ENCODE measurements at regions not wholly inside any gene's neighbourhood (a gene's known extent, or its start where the extent isn't known, plus 50 kb on each side); places are given as distances from the start of the nearest gene placed in this dataset.
"Not testable (repeated sequence)": the region's sequence is repeated elsewhere in the genome, so short reads cannot be mapped to it uniquely, and the experiment has no call there.

DNA sequence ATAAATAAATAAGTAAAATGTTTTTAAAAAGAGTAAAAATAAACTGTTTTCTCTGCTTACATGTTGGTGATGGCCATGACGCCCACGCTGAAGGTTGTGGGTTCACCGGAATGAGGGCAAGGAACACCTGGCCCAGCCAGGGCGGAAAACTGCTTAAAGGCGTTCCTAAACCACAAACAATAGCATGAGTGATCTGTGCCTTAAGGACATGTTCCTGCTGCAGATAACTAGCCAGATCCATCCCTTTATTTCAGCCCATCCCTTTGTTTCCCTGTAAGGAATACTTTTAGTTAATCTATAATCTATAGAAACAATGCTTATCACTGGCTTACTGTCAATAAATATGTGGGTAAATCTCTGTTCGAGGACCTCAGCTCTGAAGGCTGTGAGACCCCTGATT, 63.3 kb upstream of the CEP78 start:
- BruUV-seq (replicated peaks); H3K4me3 ChIP-seq (ENCODE audit: low read depth, low read length); DNase-seq; H3K4me1 ChIP-seq; H3K4me3 Mint-ChIP-seq (ENCODE audit: unreplicated experiment); H3K36me3 ChIP-seq (ENCODE audit: control insufficient read depth, insufficient read depth, low read length); H3K9me3 Mint-ChIP-seq (ENCODE audit: unreplicated experiment); H3K9me3 ChIP-seq; H3K27me3 Mint-ChIP-seq (ENCODE audit: insufficient read depth, unreplicated experiment); POLR2A ChIA-PET; H3K36me3 Mint-ChIP-seq (ENCODE audit: insufficient read depth, unreplicated experiment); H3K27ac Mint-ChIP-seq (ENCODE audit: unreplicated experiment); H3K27me3 ChIP-seq (replicated peaks; ENCODE audit: control insufficient read depth, insufficient read depth, low read length); H3K4me1 Mint-ChIP-seq (ENCODE audit: low read depth, unreplicated experiment); CTCF ChIA-PET; intact Hi-C loops (cut with micrococcal nuclease; ENCODE audit: unreplicated experiment): not testable (repeated sequence)

DNA sequence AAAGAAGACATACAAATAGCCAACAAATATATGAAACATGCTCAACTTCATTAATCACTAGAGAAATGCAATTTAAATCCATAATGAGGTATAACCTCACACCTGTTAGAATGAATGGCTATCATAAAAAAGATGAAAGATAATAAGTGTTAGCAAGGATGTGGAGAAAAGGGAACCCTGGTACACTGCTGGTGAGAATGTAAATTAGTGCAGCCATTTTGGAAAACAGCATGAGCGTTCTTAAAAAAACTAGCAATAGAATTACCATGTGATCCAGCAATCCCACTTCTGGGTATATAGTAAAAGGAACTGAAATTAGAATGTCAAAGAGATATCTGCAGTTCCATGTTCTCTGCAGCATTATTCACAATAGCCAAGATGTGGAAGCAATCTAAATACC, 64.2 kb upstream of the CEP78 start:
- H3K27ac Mint-ChIP-seq (ENCODE audit: unreplicated experiment): no peak overlapping the region
- BruUV-seq (replicated peaks): no TSS peak
- intact Hi-C loops (cut with micrococcal nuclease; ENCODE audit: unreplicated experiment): no loop called here
- ChIA-PET CTCF (no interaction called here), POLR2A (no interaction called here)
- no peaks in the 10 kb centered on the region for H3K27me3 Mint-ChIP-seq (ENCODE audit: insufficient read depth, unreplicated experiment)
- Histone ChIP-seq H3K27me3 (replicated peaks; ENCODE audit: control insufficient read depth, insufficient read depth, low read length) (no peaks in the 10 kb centered on the region), H3K9me3 (no peaks in the 10 kb centered on the region), H3K4me3 (ENCODE audit: low read depth, low read length) (no peak overlapping the region), H3K36me3 (ENCODE audit: control insufficient read depth, insufficient read depth, low read length) (no peaks in the 10 kb centered on the region), H3K4me1 (no peaks in the 10 kb centered on the region)
- H3K36me3 Mint-ChIP-seq (ENCODE audit: insufficient read depth, unreplicated experiment): peaks cover 5% of the 10 kb centered on the region
- no peak for DNase-seq
- no peaks in the 10 kb centered on the region for H3K9me3 Mint-ChIP-seq (ENCODE audit: unreplicated experiment)
- TF ChIP-seq, protein P1, sequence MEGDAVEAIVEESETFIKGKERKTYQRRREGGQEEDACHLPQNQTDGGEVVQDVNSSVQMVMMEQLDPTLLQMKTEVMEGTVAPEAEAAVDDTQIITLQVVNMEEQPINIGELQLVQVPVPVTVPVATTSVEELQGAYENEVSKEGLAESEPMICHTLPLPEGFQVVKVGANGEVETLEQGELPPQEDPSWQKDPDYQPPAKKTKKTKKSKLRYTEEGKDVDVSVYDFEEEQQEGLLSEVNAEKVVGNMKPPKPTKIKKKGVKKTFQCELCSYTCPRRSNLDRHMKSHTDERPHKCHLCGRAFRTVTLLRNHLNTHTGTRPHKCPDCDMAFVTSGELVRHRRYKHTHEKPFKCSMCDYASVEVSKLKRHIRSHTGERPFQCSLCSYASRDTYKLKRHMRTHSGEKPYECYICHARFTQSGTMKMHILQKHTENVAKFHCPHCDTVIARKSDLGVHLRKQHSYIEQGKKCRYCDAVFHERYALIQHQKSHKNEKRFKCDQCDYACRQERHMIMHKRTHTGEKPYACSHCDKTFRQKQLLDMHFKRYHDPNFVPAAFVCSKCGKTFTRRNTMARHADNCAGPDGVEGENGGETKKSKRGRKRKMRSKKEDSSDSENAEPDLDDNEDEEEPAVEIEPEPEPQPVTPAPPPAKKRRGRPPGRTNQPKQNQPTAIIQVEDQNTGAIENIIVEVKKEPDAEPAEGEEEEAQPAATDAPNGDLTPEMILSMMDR (IDR thresholded peaks at IDR 0.05; ENCODE audit: insufficient read depth in 1 of 2, low read depth in 1 of 2, low read length in 1 of 2, severe bottlenecking in 1 of 2, unreplicated experiment in 1 of 2): no peak
- H3K4me3 Mint-ChIP-seq (ENCODE audit: unreplicated experiment): no peak overlapping the region
- no peaks in the 10 kb centered on the region for H3K4me1 Mint-ChIP-seq (ENCODE audit: low read depth, unreplicated experiment)

DNA sequence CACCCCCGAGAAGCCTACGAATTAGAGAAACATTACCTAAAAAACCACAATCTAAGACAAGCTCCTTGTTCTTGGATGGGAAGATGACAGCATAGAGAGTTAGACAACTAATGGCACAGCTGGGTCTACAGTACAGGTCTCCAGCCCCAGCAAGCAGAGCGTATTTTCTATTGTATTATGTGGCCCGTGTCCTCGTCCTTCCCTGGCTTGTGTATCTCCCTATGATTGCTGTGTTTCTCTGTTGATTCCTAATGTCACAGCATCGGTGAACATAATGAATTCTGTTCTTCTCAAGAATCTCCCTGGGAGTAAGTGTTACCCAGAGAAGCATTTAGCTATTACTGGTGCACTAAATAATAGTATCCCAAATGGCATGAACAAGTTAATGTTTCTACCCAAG, 66.8 kb upstream of the CEP78 start:
- no TSS peak for BruUV-seq (replicated peaks)
- no peak overlapping the region for H3K4me3 ChIP-seq (ENCODE audit: low read depth, low read length)
- H3K27me3 ChIP-seq (replicated peaks; ENCODE audit: control insufficient read depth, insufficient read depth, low read length): no peaks in the 10 kb centered on the region
- intact Hi-C loops (cut with micrococcal nuclease; ENCODE audit: unreplicated experiment): no loop called here
- no peaks in the 10 kb centered on the region for H3K36me3 ChIP-seq (ENCODE audit: control insufficient read depth, insufficient read depth, low read length)
- TF ChIP-seq, protein P1 (IDR thresholded peaks at IDR 0.05; ENCODE audit: insufficient read depth in 1 of 2, low read depth in 1 of 2, low read length in 1 of 2, severe bottlenecking in 1 of 2, unreplicated experiment in 1 of 2): no peak
- Mint-ChIP-seq H3K27ac (ENCODE audit: unreplicated experiment) (no peak overlapping the region), H3K27me3 (ENCODE audit: insufficient read depth, unreplicated experiment) (no peaks in the 10 kb centered on the region), H3K9me3 (ENCODE audit: unreplicated experiment) (peaks cover 3% of the 10 kb centered on the region), H3K36me3 (ENCODE audit: insufficient read depth, unreplicated experiment) (peaks cover 5% of the 10 kb centered on the region), H3K4me1 (ENCODE audit: low read depth, unreplicated experiment) (no peaks in the 10 kb centered on the region), H3K4me3 (ENCODE audit: unreplicated experiment) (no peak overlapping the region)
- ChIA-PET CTCF (no interaction called here), POLR2A (no interaction called here)
- H3K9me3 ChIP-seq: no peaks in the 10 kb centered on the region
- no peak for DNase-seq
- no peaks in the 10 kb centered on the region for H3K4me1 ChIP-seq

DNA sequence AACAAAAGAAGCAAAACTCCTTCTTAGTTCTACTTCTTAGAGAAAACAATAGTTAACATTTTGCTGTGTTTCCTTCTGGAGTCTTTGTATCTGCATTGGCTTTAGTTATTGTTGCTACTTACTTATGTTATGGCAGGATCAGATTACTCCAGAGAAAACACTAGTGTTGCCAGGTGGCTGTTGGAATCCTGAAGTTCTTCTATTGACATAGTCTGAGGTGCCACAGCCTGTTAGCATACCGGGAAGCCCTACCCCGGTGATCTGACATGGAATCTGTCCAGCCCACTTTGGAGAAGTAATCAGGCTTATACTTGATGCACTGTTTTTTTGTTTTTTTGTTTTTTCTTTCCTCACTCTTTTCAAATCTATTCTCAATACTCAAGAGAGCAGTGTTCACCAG, 68.5 kb upstream of the CEP78 start:
- no peaks in the 10 kb centered on the region for H3K4me1 ChIP-seq
- Mint-ChIP-seq H3K4me3 (ENCODE audit: unreplicated experiment) (no peak overlapping the region), H3K4me1 (ENCODE audit: low read depth, unreplicated experiment) (no peaks in the 10 kb centered on the region), H3K36me3 (ENCODE audit: insufficient read depth, unreplicated experiment) (peaks cover 5% of the 10 kb centered on the region), H3K27ac (ENCODE audit: unreplicated experiment) (no peak overlapping the region), H3K9me3 (ENCODE audit: unreplicated experiment) (peaks cover 15% of the 10 kb centered on the region), H3K27me3 (ENCODE audit: insufficient read depth, unreplicated experiment) (no peaks in the 10 kb centered on the region)
- no peak for DNase-seq
- ChIA-PET CTCF (no interaction called here), POLR2A (no interaction called here)
- no peak overlapping the region for H3K4me3 ChIP-seq (ENCODE audit: low read depth, low read length)
- TF ChIP-seq, protein P1 (IDR thresholded peaks at IDR 0.05; ENCODE audit: insufficient read depth in 1 of 2, low read depth in 1 of 2, low read length in 1 of 2, severe bottlenecking in 1 of 2, unreplicated experiment in 1 of 2): no peak
- H3K9me3 ChIP-seq: no peaks in the 10 kb centered on the region
- no TSS peak for BruUV-seq (replicated peaks)
- no peaks in the 10 kb centered on the region for H3K36me3 ChIP-seq (ENCODE audit: control insufficient read depth, insufficient read depth, low read length)
- intact Hi-C loops (cut with micrococcal nuclease; ENCODE audit: unreplicated experiment): no loop called here
- no peaks in the 10 kb centered on the region for H3K27me3 ChIP-seq (replicated peaks; ENCODE audit: control insufficient read depth, insufficient read depth, low read length)
